Thymus (tissue), 11 donors: ENCODE measurements at regions not wholly inside any gene's neighbourhood (a gene's known extent, or its start where the extent isn't known, plus 50 kb on each side); places are given as distances from the start of the nearest gene placed in this dataset.

Source experiments
- DNase-seq, 9 donors: peaks; one replicate each; pipeline ENCODE4 v3.0.0-alpha.2; 2013; ENCODE audit warnings: low spot score in 9 of 9, low read depth in 6 of 9, missing footprints in 1 of 9
- H3K27ac ChIP-seq, 2 donors: one replicate each; pipeline ENCODE4 v1.5.1; 2013; ENCODE audit warnings: control low read depth in 1 of 2, low read depth in 1 of 2, low read length in 1 of 2, mild to moderate bottlenecking in 1 of 2, moderate library complexity in 1 of 2
- H3K27me3 ChIP-seq, 2 donors: one replicate each; pipeline ENCODE4 v1.5.1; 2013; ENCODE audit warnings: low read length in 1 of 2; ENCODE audit not compliant: control insufficient read depth in 2 of 2, insufficient read depth in 1 of 2
- H3K36me3 ChIP-seq, 2 donors: one replicate each; pipeline ENCODE4 v1.5.1; 2013; ENCODE audit warnings: low read length in 1 of 2, mild to moderate bottlenecking in 1 of 2, moderate library complexity in 1 of 2; ENCODE audit not compliant: control insufficient read depth in 2 of 2, insufficient read depth in 2 of 2
- H3K4me1 ChIP-seq, 2 donors: one replicate each; pipeline ENCODE4 v1.5.1; 2013; ENCODE audit warnings: low read length in 2 of 2; ENCODE audit not compliant: control insufficient read depth in 2 of 2, insufficient read depth in 2 of 2
- H3K4me3 ChIP-seq, 2 donors: one replicate each; pipeline ENCODE4 v1.5.1; 2013; ENCODE audit warnings: low read length in 2 of 2, control low read depth in 1 of 2, mild to moderate bottlenecking in 1 of 2
- H3K9me3 ChIP-seq, 2 donors: one replicate each; pipeline ENCODE4 v1.5.1; 2013; ENCODE audit warnings: low read length in 1 of 2, mild to moderate bottlenecking in 1 of 2; ENCODE audit not compliant: control insufficient read depth in 2 of 2, insufficient read depth in 1 of 2
- WGBS: extraction: QIAGEN DNeasy Blood & Tissue Kit; methylation state at CpG from one replicate; pipeline ENCODE4 v1.1.7; 2013; 5-methylcytosine and 5-hydroxymethylcytosine counted together
- donor health status: healthy.

GRCh38 chr1:229063154-229063773, 207.6 kb upstream of the RAB4A start:
- DNase-seq, result peak in 6 of 9 donors; percentile 42 to 80 (median 52)
- Histone ChIP-seq H3K36me3 (no peaks in the 10 kb centered on the region), H3K4me3 (no peak overlapping the region), H3K4me1 (peaks cover 16 to 93% of the 10 kb centered on the region in 2 donors), H3K27me3 (peaks cover 0 to 3% of the 10 kb centered on the region in 2 donors), H3K9me3 (peaks cover 0 to 4% of the 10 kb centered on the region in 2 donors), H3K27ac (peak overlapping the region in 1 of 2 donors; percentile 42)
- WGBS, result 52% methylated on average over 5 of the region's 5 CpGs

GRCh38 chr1:229064320-229065168, 206.4 kb upstream of the RAB4A start:
- H3K4me1 ChIP-seq, result peaks cover 21 to 86% of the 10 kb centered on the region in 2 donors
- no peak overlapping the region for H3K4me3 ChIP-seq
- peaks cover 0 to 4% of the 10 kb centered on the region in 2 donors for H3K9me3 ChIP-seq
- WGBS, result 90% methylated on average over 12 of the region's 12 CpGs
- DNase-seq, result peak in 2 of 9 donors; percentile 45 to 53
- no peak overlapping the region for H3K27ac ChIP-seq
- H3K36me3 ChIP-seq, result no peaks in the 10 kb centered on the region
- H3K27me3 ChIP-seq, result peaks cover 0 to 3% of the 10 kb centered on the region in 2 donors

DNA sequence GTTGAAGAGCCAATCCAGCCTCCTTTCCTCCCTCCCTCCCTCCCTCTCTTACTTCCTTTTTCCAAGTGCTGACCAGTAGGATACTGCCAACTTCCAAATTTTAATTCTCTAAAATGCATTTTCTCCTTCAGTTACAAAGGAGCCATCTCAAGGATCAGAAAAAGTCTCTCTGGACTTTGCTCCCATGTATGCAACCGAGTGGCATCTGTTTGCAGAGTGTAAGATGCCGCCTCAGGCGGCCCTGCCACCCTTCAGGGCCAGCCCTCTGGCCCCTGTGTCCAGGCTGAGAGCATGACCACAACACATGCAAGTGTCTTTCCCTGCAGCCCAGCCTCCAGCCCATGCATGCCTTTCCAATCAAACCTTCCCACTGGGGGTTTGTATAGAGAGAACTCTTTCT, 205.3 kb upstream of the RAB4A start:
- WGBS, result 95% methylated on average over 3 of the region's 3 CpGs
- H3K4me3 ChIP-seq, result no peak overlapping the region
- H3K9me3 ChIP-seq, result peaks cover 0 to 4% of the 10 kb centered on the region in 2 donors
- H3K27me3 ChIP-seq, result peaks cover 0 to 3% of the 10 kb centered on the region in 2 donors
- H3K4me1 ChIP-seq, result peaks cover 21 to 85% of the 10 kb centered on the region in 2 donors
- no peaks in the 10 kb centered on the region for H3K36me3 ChIP-seq
- H3K27ac ChIP-seq, result no peak overlapping the region
- no peak for DNase-seq

DNA sequence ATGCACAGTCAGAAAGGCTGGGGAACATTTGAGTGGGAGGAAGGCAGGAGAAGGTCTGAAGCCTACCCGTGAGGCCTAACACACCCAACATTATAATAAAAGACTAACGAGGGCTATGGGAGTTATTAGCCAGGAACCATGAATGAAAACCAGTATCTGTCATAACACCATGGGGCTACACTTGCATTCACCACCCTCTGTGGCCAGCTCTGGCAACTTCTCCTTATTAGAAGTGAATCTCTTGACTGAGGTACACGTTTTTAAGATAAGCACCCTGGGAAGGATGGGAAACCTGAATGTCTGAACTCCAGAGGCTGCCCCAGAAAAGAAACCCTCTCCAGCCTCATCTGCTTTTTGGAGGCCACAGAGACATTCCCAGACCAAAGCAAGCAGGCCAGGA, 204.3 kb upstream of the RAB4A start:
- Histone ChIP-seq H3K9me3 (peaks cover 0 to 4% of the 10 kb centered on the region in 2 donors), H3K36me3 (no peaks in the 10 kb centered on the region), H3K27me3 (peaks cover 0 to 3% of the 10 kb centered on the region in 2 donors), H3K27ac (no peak overlapping the region), H3K4me3 (no peak overlapping the region), H3K4me1 (peaks cover 21 to 79% of the 10 kb centered on the region in 2 donors)
- DNase-seq, result no peak
- WGBS, result 91% methylated on average over 3 of the region's 3 CpGs

DNA sequence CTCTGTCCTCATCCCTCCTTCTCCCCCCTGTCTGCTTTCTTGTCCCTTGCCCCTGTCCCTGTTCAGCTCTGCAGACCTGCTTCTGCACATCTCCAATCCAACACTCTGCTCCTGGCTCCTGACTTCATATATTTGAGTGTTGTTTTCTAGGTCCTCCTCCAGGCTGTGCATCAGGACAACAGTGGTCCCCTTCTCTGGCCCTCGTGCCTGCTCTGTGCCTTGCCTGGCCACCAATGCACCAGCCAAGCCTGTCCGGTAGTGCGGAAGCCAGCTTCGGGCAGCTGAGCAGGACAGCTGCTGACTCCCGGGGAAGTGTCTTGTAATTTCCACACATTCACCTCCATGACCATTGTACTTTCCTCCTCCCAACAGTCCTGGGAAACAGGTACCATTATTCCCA, 203.4 kb upstream of the RAB4A start:
- H3K36me3 ChIP-seq, result no peaks in the 10 kb centered on the region
- peaks cover 0 to 3% of the 10 kb centered on the region in 2 donors for H3K27me3 ChIP-seq
- H3K4me1 ChIP-seq, result peaks cover 21 to 73% of the 10 kb centered on the region in 2 donors
- no peak overlapping the region for H3K27ac ChIP-seq
- DNase-seq, result no peak
- H3K4me3 ChIP-seq, result no peak overlapping the region
- H3K9me3 ChIP-seq, result peaks cover 0 to under 1% of the 10 kb centered on the region in 2 donors
- 96% methylated on average over 5 of the region's 5 CpGs for WGBS

DNA sequence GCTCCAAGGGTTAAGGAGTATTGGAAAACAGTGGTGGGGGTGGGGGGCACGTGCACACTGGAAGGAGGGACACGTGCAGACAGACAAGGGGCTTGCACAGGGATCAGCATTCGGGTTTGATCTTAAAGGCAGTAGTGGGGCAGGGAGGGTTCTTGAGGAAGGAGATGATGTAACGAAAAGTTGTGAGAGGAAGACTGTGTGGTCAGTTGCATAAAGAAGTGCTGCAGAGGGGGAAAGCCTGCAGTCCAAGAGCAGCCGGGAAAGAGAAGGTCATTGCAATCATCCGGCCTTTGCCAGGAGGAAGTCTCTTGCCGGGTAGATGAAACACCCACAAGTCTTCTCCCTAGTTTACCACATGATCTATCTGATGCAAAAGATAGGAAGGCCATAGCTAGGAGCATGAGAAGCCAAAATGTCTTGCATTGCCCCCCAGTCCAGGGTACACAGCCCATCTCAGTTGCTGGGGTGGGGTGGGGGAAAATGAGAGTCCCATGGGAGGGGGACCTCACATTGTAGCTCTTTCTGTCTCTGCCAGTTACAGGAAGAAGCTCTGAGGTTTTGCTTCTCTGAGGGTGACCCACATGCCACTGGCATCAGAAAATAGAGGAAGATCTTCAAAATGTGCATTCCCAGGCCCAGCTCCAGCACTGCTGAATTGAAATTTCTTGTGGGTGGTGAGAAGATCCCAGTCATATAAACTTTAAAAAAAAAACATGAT, 202.5 kb upstream of the RAB4A start:
- H3K27ac ChIP-seq, result peak overlapping the region in 1 of 2 donors; percentile 3
- H3K4me3 ChIP-seq, result no peak overlapping the region
- H3K27me3 ChIP-seq, result peaks cover 0 to 3% of the 10 kb centered on the region in 2 donors
- DNase-seq, result peak in 1 of 9 donors; percentile 51
- peaks cover 15 to 64% of the 10 kb centered on the region in 2 donors for H3K4me1 ChIP-seq
- no peaks in the 10 kb centered on the region for H3K36me3 ChIP-seq
- no peaks in the 10 kb centered on the region for H3K9me3 ChIP-seq
- 22% methylated on average over 7 of the region's 7 CpGs for WGBS

- Histone ChIP-seq H3K27me3 (peaks cover 0 to 3% of the 10 kb centered on the region in 2 donors), H3K4me1 (peaks cover 14 to 57% of the 10 kb centered on the region in 2 donors), H3K27ac (no peak overlapping the region), H3K9me3 (no peaks in the 10 kb centered on the region), H3K36me3 (no peaks in the 10 kb centered on the region), H3K4me3 (no peak overlapping the region)
- DNase-seq, result no peak
Observed at GRCh38 chr1:229069176-229069575, 201.7 kb upstream of the RAB4A start.

DNA sequence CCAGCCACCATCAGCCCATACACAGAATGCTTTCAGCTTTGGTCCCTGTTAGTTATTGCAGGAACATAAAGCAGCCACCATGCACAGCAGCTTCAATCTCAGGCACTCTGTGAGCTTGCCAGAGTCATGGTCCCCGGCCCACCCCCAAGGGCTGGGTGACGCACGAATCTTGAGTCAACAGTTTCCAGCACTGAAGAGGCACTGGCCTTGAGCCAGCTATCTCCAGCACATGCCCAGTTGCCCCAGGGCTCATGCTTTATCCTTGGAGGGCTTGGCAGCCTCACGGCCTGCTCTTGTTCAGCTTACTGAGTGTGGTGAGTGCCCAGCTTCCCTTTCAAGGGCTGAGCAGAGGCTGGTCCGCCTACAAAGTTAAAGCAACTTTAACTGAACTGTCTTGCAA, 200.7 kb upstream of the RAB4A start:
- WGBS, result 76% methylated on average over 5 of the region's 5 CpGs
- Histone ChIP-seq H3K27ac (no peak overlapping the region), H3K9me3 (no peaks in the 10 kb centered on the region), H3K4me1 (peaks cover 12 to 47% of the 10 kb centered on the region in 2 donors), H3K36me3 (no peaks in the 10 kb centered on the region), H3K27me3 (peaks cover 0 to 3% of the 10 kb centered on the region in 2 donors), H3K4me3 (no peak overlapping the region)
- no peak for DNase-seq

- 97% methylated on average over 6 of the region's 6 CpGs for WGBS
- H3K27ac ChIP-seq, result no peak overlapping the region
- peaks cover 5 to 18% of the 10 kb centered on the region in 2 donors for H3K4me1 ChIP-seq
- no peaks in the 10 kb centered on the region for H3K27me3 ChIP-seq
- no peaks in the 10 kb centered on the region for H3K36me3 ChIP-seq
- H3K4me3 ChIP-seq, result no peak overlapping the region
- H3K9me3 ChIP-seq, result no peaks in the 10 kb centered on the region
- DNase-seq, result no peak
Observed at GRCh38 chr1:229073251-229073650, 197.7 kb upstream of the RAB4A start.
